ENCODE measurements at regions not wholly inside any gene's neighbourhood (a gene's known extent, or its start where the extent isn't known, plus 50 kb on each side); places are given as distances from the start of the nearest gene placed in this dataset.

DNA sequence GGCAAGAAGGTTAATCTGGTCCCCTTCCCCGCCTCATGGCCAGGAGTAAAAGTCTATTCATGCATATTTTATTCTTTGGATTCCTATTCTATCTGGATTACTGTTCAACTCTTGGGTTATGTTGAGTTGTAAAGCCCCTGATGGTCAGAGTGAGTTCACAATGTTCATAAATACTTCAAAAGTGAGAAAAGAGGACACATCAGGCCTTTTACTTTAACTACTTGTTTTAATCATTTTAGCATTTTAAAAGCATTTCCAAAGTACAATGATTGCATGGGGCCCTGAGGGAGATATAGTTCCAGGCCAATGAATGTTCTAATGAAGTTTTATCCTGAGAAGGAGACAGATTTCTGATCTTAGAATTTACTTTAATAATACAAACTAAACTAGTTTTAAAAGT is 93.9 kb downstream of the BOD1 start:
- peaks cover 5% of the 10 kb centered on the region for H3K9me3 Mint-ChIP-seq
- no peaks in the 10 kb centered on the region for H3K36me3 ChIP-seq (ENCODE audit: control insufficient read depth, insufficient read depth, low read length)
- H3K27me3 ChIP-seq (ENCODE audit: control insufficient read depth, insufficient read depth, low read length, poor library complexity, severe bottlenecking), result no peaks in the 10 kb centered on the region
- H3K4me1 ChIP-seq (ENCODE audit: control insufficient read depth, insufficient read depth, low read length), result no peaks in the 10 kb centered on the region
- no peak for DNase-seq
- TF ChIP-seq, protein P1, sequence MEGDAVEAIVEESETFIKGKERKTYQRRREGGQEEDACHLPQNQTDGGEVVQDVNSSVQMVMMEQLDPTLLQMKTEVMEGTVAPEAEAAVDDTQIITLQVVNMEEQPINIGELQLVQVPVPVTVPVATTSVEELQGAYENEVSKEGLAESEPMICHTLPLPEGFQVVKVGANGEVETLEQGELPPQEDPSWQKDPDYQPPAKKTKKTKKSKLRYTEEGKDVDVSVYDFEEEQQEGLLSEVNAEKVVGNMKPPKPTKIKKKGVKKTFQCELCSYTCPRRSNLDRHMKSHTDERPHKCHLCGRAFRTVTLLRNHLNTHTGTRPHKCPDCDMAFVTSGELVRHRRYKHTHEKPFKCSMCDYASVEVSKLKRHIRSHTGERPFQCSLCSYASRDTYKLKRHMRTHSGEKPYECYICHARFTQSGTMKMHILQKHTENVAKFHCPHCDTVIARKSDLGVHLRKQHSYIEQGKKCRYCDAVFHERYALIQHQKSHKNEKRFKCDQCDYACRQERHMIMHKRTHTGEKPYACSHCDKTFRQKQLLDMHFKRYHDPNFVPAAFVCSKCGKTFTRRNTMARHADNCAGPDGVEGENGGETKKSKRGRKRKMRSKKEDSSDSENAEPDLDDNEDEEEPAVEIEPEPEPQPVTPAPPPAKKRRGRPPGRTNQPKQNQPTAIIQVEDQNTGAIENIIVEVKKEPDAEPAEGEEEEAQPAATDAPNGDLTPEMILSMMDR (conservative IDR thresholded peaks at IDR 0.05), result no peak
- H3K27ac Mint-ChIP-seq, result no peak overlapping the region
- no peaks in the 10 kb centered on the region for H3K9me3 ChIP-seq (ENCODE audit: control insufficient read depth, low read length)
- H3K4me1 Mint-ChIP-seq, result no peaks in the 10 kb centered on the region
- peaks cover 3% of the 10 kb centered on the region for H3K27me3 Mint-ChIP-seq (ENCODE audit: insufficient read depth)
- H3K9ac ChIP-seq (ENCODE audit: extremely low read depth, low read length, poor library complexity, severe bottlenecking), result no peak overlapping the region
- H3K4me3 ChIP-seq (ENCODE audit: low read length), result no peak overlapping the region
- H3K4me3 Mint-ChIP-seq, result no peak overlapping the region
- no peaks in the 10 kb centered on the region for H3K36me3 Mint-ChIP-seq (ENCODE audit: low read depth)
- WGBS, 2 experiments (ENCODE audit: insufficient coverage in 1 of 2, insufficient read length in 1 of 2), result 67 to 100% methylated on average over 1 of the region's 1 CpG
- no peak overlapping the region for H3K27ac ChIP-seq (ENCODE audit: low read depth, low read length)

DNA sequence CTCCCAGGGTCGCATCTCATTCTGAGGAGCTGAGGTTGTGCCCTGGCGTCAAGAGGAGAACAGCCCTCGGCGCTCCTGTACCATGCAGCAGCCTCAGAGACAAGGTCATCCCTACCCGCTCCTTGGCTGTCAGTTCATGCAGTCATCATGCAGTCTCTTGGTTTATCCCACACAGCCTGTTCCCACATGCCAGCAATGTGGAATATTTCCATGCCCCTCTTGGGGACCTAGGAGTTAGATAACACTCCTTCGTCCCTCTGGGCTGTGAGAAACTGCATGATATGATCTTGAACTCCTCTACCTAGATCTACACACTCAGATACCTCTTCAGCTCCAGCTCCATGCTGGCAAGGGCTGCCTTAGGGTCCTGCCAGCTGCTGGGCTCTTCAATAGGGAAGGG is 97.6 kb downstream of the BOD1 start:
- no peak overlapping the region for H3K27ac ChIP-seq (ENCODE audit: low read depth, low read length)
- H3K36me3 ChIP-seq (ENCODE audit: control insufficient read depth, insufficient read depth, low read length), result no peaks in the 10 kb centered on the region
- H3K9me3 ChIP-seq (ENCODE audit: control insufficient read depth, low read length), result no peaks in the 10 kb centered on the region
- 90 to 100% methylated on average over 5 to 6 of the region's 6 CpGs for WGBS, 2 experiments (ENCODE audit: insufficient coverage in 1 of 2, insufficient read length in 1 of 2)
- H3K27me3 ChIP-seq (ENCODE audit: control insufficient read depth, insufficient read depth, low read length, poor library complexity, severe bottlenecking), result no peaks in the 10 kb centered on the region
- Mint-ChIP-seq H3K27ac (no peak overlapping the region), H3K4me1 (no peaks in the 10 kb centered on the region), H3K4me3 (no peak overlapping the region), H3K27me3 (ENCODE audit: insufficient read depth) (peaks cover 3% of the 10 kb centered on the region), H3K36me3 (ENCODE audit: low read depth) (no peaks in the 10 kb centered on the region), H3K9me3 (peaks cover 5% of the 10 kb centered on the region)
- H3K4me3 ChIP-seq (ENCODE audit: low read length), result no peak overlapping the region
- no peak overlapping the region for H3K9ac ChIP-seq (ENCODE audit: extremely low read depth, low read length, poor library complexity, severe bottlenecking)
- TF ChIP-seq, protein P1 (conservative IDR thresholded peaks at IDR 0.05), result no peak
- H3K4me1 ChIP-seq (ENCODE audit: control insufficient read depth, insufficient read depth, low read length), result no peaks in the 10 kb centered on the region
- DNase-seq, result no peak

DNA sequence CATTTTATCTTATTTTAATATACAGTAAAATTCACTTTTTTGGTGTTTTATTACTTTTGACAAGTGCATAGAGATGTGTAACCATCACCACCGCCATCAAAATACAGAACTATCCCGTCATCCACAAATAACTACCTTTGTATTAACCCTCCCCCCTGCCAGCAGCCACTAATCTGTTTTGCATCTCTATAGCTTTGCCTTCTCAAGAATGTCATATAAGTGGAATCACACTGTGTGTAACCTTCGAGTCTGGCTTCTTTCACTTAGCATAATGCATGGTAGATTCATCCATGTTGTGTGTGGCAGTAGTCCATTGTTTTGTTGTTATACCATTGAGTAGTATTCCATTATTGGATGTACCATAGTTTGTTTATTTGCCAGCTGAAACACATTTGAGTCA is 98.8 kb downstream of the BOD1 start:
- Histone ChIP-seq H3K27ac (ENCODE audit: low read depth, low read length) (no peak overlapping the region), H3K9ac (ENCODE audit: extremely low read depth, low read length, poor library complexity, severe bottlenecking) (no peak overlapping the region), H3K4me3 (ENCODE audit: low read length) (no peak overlapping the region), H3K27me3 (ENCODE audit: control insufficient read depth, insufficient read depth, low read length, poor library complexity, severe bottlenecking) (no peaks in the 10 kb centered on the region), H3K4me1 (ENCODE audit: control insufficient read depth, insufficient read depth, low read length) (no peaks in the 10 kb centered on the region), H3K36me3 (ENCODE audit: control insufficient read depth, insufficient read depth, low read length) (no peaks in the 10 kb centered on the region), H3K9me3 (ENCODE audit: control insufficient read depth, low read length) (no peaks in the 10 kb centered on the region)
- Mint-ChIP-seq H3K27ac (no peak overlapping the region), H3K27me3 (ENCODE audit: insufficient read depth) (peaks cover 3% of the 10 kb centered on the region), H3K36me3 (ENCODE audit: low read depth) (no peaks in the 10 kb centered on the region), H3K9me3 (peaks cover 5% of the 10 kb centered on the region), H3K4me1 (peaks cover 6% of the 10 kb centered on the region), H3K4me3 (no peak overlapping the region)
- TF ChIP-seq, protein P1 (conservative IDR thresholded peaks at IDR 0.05), result no peak
- WGBS, 2 experiments (ENCODE audit: insufficient coverage in 1 of 2, insufficient read length in 1 of 2), result 55 to 69% methylated on average over 2 to 3 of the region's 3 CpGs
- DNase-seq, result peak; percentile 66
